IPS-20b (cell line): ENCODE measurements at regions not wholly inside any gene's neighbourhood (a gene's known extent, or its start where the extent isn't known, plus 50 kb on each side); places are given as distances from the start of the nearest gene placed in this dataset.

Experiments used
- H3K27ac ChIP-seq: one replicate; pipeline ENCODE4 v1.5.1; 2013; ENCODE audit warnings: low read length
- H3K27me3 ChIP-seq: 2 replicates; pipeline ENCODE4 v1.6.1; 2013; ENCODE audit warnings: mild to moderate bottlenecking, low read length, inconsistent platforms; ENCODE audit not compliant: insufficient read depth
- H3K36me3 ChIP-seq: 2 replicates; pipeline ENCODE4 v1.6.1; 2013; ENCODE audit warnings: low read depth, mild to moderate bottlenecking, inconsistent platforms, low read length, moderate library complexity; ENCODE audit not compliant: insufficient read depth
- H3K4me1 ChIP-seq: 2 replicates; pipeline ENCODE4 v1.6.1; 2013; ENCODE audit warnings: mild to moderate bottlenecking, control low read depth, inconsistent platforms, low read length, moderate library complexity; ENCODE audit not compliant: insufficient read depth
- H3K4me3 ChIP-seq: 2 replicates; pipeline ENCODE4 v1.5.1; 2013; ENCODE audit warnings: mild to moderate bottlenecking, low read length, inconsistent platforms
- H3K9ac ChIP-seq: 2 replicates; pipeline ENCODE4 v1.6.1; 2013; ENCODE audit warnings: low read depth, mild to moderate bottlenecking, inconsistent platforms, low read length, moderate library complexity
- H3K9me3 ChIP-seq: 2 replicates; pipeline ENCODE4 v1.6.1; 2013; ENCODE audit warnings: mild to moderate bottlenecking, low read depth, low read length, inconsistent platforms; ENCODE audit not compliant: insufficient read depth

GRCh38 chr18:73715210-73715670 is 432.4 kb downstream of the FBXO15 start:
- Histone ChIP-seq H3K9ac (no peak overlapping the region), H3K27ac (no peak overlapping the region), H3K4me1 (no peaks in the 10 kb centered on the region; the same call in 1 of the 2 replicates), H3K4me3 (no peak overlapping the region), H3K9me3 (no peaks in the 10 kb centered on the region), H3K27me3 (no peaks in the 10 kb centered on the region), H3K36me3 (no peaks in the 10 kb centered on the region)

GRCh38 chr18:73714466-73714865 is 433.2 kb downstream of the FBXO15 start:
- Histone ChIP-seq H3K9me3 (no peaks in the 10 kb centered on the region), H3K9ac (no peak overlapping the region), H3K36me3 (no peaks in the 10 kb centered on the region), H3K27me3 (no peaks in the 10 kb centered on the region), H3K27ac (no peak overlapping the region), H3K4me1 (no peaks in the 10 kb centered on the region; the same call in 1 of the 2 replicates), H3K4me3 (no peak overlapping the region)

- Histone ChIP-seq H3K36me3 (no peaks in the 10 kb centered on the region), H3K9ac (no peak overlapping the region), H3K9me3 (no peaks in the 10 kb centered on the region), H3K4me3 (no peak overlapping the region), H3K4me1 (no peaks in the 10 kb centered on the region), H3K27ac (no peak overlapping the region), H3K27me3 (no peaks in the 10 kb centered on the region)
These were observed 436.4 kb downstream of the FBXO15 start for GRCh38 chr18:73711256-73711655.

DNA sequence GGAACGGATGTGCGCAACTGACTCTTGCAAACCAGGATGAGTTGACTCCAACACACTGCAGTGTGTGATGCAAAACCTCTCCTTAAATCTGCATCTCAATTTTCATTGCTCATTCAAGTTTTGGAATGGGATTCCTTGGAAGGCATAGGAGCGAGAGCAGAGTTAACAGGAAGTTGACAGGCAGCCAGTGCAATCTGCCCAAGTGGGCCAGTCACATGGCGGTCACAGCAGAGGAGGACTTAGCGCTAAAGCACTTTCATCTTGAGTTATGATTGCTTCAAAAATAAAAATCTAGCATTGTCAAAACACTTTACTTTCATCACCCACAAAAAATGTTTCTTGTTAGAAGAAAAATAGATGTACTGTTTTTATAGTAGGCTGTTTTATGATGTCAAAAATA is 439.0 kb downstream of the FBXO15 start:
- H3K36me3 ChIP-seq, result no peaks in the 10 kb centered on the region
- H3K27me3 ChIP-seq, result no peaks in the 10 kb centered on the region
- H3K4me1 ChIP-seq, result no peaks in the 10 kb centered on the region

GRCh38 chr18:73707035-73707434 is 440.6 kb downstream of the FBXO15 start:
- Histone ChIP-seq H3K9ac (no peak overlapping the region), H3K4me3 (no peak overlapping the region), H3K27ac (no peak overlapping the region), H3K9me3 (no peaks in the 10 kb centered on the region), H3K27me3 (no peaks in the 10 kb centered on the region), H3K4me1 (no peaks in the 10 kb centered on the region), H3K36me3 (no peaks in the 10 kb centered on the region)

More for the DNA sequence above, 439.0 kb downstream of the FBXO15 start:
- H3K4me3 ChIP-seq, result no peak overlapping the region
- H3K9ac ChIP-seq, result no peak overlapping the region
- H3K9me3 ChIP-seq, result no peaks in the 10 kb centered on the region
- H3K27ac ChIP-seq, result no peak overlapping the region

DNA sequence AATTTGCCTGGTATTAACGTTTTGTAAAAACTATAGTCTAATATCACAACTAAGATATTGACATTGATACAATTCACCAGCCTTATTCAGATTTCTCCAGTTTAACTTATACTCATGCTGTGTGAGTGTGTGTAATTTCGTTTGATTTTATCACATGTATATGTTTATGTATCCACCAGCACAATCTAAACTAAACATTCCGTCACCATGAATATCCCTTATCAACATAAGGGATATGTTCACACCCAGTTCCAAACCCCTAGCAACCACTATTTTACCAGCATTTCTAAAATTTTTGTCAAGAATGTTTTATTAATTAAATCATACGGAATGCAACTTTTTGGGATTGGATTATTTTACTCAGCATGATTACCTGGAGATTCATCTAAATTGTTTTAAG is 450.3 kb downstream of the FBXO15 start:
- no peaks in the 10 kb centered on the region for H3K27me3 ChIP-seq
- H3K36me3 ChIP-seq, result no peaks in the 10 kb centered on the region
- H3K27ac ChIP-seq, result no peak overlapping the region
- no peaks in the 10 kb centered on the region for H3K9me3 ChIP-seq
- H3K9ac ChIP-seq, result no peak overlapping the region
- no peaks in the 10 kb centered on the region for H3K4me1 ChIP-seq
- H3K4me3 ChIP-seq, result no peak overlapping the region

DNA sequence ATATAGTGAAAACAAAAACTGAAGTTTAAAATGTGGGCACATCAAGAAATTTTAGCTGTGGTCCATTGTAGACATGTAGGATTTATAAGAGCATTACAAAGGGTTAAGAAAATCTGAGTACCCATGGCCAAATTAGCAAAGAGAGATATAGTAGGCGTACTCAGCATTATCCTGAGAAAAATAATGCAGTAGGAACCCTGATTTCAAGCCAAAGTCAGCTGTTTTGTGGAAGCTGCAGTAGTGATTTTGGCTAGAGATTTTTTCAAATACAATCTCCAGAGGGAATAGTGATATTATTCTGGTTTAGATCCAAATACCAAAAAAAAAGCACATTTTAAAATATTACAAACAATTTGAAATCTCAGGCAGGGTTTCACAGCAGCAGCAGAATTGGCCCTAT is 450.9 kb downstream of the FBXO15 start:
- H3K9ac ChIP-seq, result no peak overlapping the region
- no peaks in the 10 kb centered on the region for H3K27me3 ChIP-seq
- no peak overlapping the region for H3K4me3 ChIP-seq
- H3K4me1 ChIP-seq, result no peaks in the 10 kb centered on the region
- H3K36me3 ChIP-seq, result no peaks in the 10 kb centered on the region
- H3K9me3 ChIP-seq, result no peaks in the 10 kb centered on the region
- H3K27ac ChIP-seq, result no peak overlapping the region

DNA sequence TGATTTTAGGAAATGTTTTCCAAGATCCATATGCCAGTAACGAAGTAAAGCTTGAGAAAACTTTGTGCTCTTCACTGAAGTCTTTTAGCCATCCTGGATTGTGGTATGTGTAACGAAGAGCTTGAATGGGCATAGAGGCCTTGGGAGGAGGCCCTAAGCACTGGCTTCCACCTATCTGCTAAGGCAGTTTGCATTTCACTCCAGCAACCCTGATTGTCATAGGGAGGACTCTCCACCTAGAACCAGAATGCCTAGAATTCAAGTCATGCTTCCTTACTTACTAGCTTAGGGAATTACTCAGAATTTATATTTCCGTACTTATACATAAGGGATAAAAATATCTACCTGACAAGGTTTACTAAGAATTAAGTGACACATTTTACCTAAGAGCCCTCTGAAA is 451.5 kb downstream of the FBXO15 start:
- Histone ChIP-seq H3K36me3 (no peaks in the 10 kb centered on the region), H3K27me3 (no peaks in the 10 kb centered on the region), H3K9ac (no peak overlapping the region), H3K4me3 (no peak overlapping the region), H3K9me3 (no peaks in the 10 kb centered on the region), H3K27ac (no peak overlapping the region), H3K4me1 (no peaks in the 10 kb centered on the region)

DNA sequence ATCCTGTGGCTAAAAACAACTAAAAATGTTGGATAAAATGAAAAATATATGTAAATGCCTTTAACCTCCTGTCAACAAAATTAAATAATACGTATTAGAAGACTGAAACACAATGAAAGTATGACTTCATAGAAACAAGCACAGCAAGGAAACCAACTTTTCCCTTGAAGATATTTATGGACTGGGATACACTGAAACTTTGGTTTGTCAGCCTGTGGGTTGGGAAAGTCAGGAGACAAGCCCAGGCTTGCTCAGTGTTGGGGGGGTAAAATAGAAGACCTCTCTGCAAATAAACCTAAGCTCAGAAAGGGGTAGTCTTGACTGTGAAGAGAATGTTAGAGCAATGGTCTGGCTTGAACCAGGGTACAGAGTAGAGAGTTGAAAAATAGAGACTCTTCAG is 454.5 kb downstream of the FBXO15 start:
- no peak overlapping the region for H3K27ac ChIP-seq
- H3K4me3 ChIP-seq, result no peak overlapping the region
- H3K4me1 ChIP-seq, result peaks cover 18% of the 10 kb centered on the region; the same call in 1 of the 2 replicates
- H3K9me3 ChIP-seq, result no peaks in the 10 kb centered on the region
- H3K9ac ChIP-seq, result no peak overlapping the region
- H3K27me3 ChIP-seq, result no peaks in the 10 kb centered on the region
- no peaks in the 10 kb centered on the region for H3K36me3 ChIP-seq

GRCh38 chr18:73691624-73692023 is 456.0 kb downstream of the FBXO15 start:
- Histone ChIP-seq H3K4me3 (no peak overlapping the region), H3K4me1 (peaks cover 18% of the 10 kb centered on the region; the same call in 1 of the 2 replicates), H3K9me3 (no peaks in the 10 kb centered on the region), H3K36me3 (no peaks in the 10 kb centered on the region), H3K27me3 (no peaks in the 10 kb centered on the region), H3K27ac (no peak overlapping the region), H3K9ac (no peak overlapping the region)

GRCh38 chr18:73691118-73691517 is 456.5 kb downstream of the FBXO15 start:
- peaks cover 18% of the 10 kb centered on the region; the same call in 1 of the 2 replicates for H3K4me1 ChIP-seq
- no peaks in the 10 kb centered on the region for H3K9me3 ChIP-seq
- H3K27me3 ChIP-seq, result no peaks in the 10 kb centered on the region
- H3K9ac ChIP-seq, result no peak overlapping the region
- H3K27ac ChIP-seq, result no peak overlapping the region
- no peak overlapping the region for H3K4me3 ChIP-seq
- H3K36me3 ChIP-seq, result no peaks in the 10 kb centered on the region

DNA sequence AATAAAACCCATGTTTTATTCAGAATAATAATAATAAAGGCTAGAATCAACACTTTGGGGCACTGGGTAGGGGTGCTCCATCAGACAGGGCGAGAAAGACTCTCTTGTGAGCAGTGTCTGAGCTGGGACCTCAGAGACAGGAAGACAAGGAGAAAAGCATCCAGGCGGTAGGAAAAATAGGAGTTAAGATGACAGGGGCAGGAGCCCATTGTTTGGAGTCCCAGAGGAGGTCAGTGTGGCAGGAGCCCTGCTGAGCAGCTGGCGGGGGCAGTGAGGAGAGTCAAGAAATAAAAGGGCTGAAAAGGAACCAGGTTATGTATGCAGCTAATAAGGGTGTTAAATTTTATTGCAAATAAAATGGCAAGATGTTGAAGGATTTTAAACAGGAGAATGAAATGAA is 457.4 kb downstream of the FBXO15 start:
- peaks cover 18% of the 10 kb centered on the region; the same call in 1 of the 2 replicates for H3K4me1 ChIP-seq
- H3K36me3 ChIP-seq, result no peaks in the 10 kb centered on the region
- H3K27ac ChIP-seq, result no peak overlapping the region
- no peak overlapping the region for H3K4me3 ChIP-seq
- no peaks in the 10 kb centered on the region for H3K27me3 ChIP-seq
- H3K9me3 ChIP-seq, result no peaks in the 10 kb centered on the region
- no peak overlapping the region for H3K9ac ChIP-seq
